DND-41 (cell line): ENCODE measurements at regions not wholly inside any gene's neighbourhood (a gene's known extent, or its start where the extent isn't known, plus 50 kb on each side); places are given as distances from the start of the nearest gene placed in this dataset.

ENCODE experiments used
- ATAC-seq: fragments of 200-7000 bp; cut with Tn5 transposase; 3 replicates; pipeline ENCODE4 v1.9.1; 2021; ENCODE audit warnings: low read depth; ENCODE audit not compliant: insufficient read depth
- DNase-seq: peaks from one replicate; pipeline ENCODE4 v3.0.0-alpha.2; 2020
- H2AFZ ChIP-seq: 2 replicates; pipeline ENCODE4 v1.6.0; 2012; ENCODE audit warnings: low read depth, low read length
- H3K27ac ChIP-seq: 2 replicates; pipeline ENCODE4 v1.5.1; 2012; ENCODE audit warnings: low read length, inconsistent platforms
- H3K27me3 ChIP-seq: fragments of 200-600 bp; sonication (generic); 2 replicates; pipeline ENCODE4 v1.6.0; 2012; ENCODE audit warnings: low read length, mild to moderate bottlenecking, inconsistent platforms; ENCODE audit not compliant: insufficient read depth, poor library complexity
- H3K36me3 ChIP-seq: 2 replicates; pipeline ENCODE4 v1.5.1; 2012; ENCODE audit warnings: low read length, inconsistent platforms; ENCODE audit not compliant: insufficient read depth
- H3K4me1 ChIP-seq: 2 replicates; pipeline ENCODE4 v1.5.1; 2012; ENCODE audit warnings: mild to moderate bottlenecking, low read length; ENCODE audit not compliant: insufficient read depth
- H3K4me2 ChIP-seq: 2 replicates; pipeline ENCODE4 v1.6.0; 2012; ENCODE audit warnings: mild to moderate bottlenecking, moderate library complexity, low read length, inconsistent platforms; ENCODE audit not compliant: insufficient read depth
- H3K4me3 ChIP-seq, 2 experiments: fragments of 200-600 bp in 1 of 2; shearing (Covaris generic) in 1 of 2; 2 replicates each; pipeline ENCODE4 v1.5.1; 2012 to 2016; ENCODE audit warnings: inconsistent platforms in 2 of 2, low read length in 2 of 2, mild to moderate bottlenecking in 2 of 2, low read depth in 1 of 2, moderate library complexity in 1 of 2
- H3K79me2 ChIP-seq: 2 replicates; pipeline ENCODE4 v1.6.0; 2012; ENCODE audit warnings: low read length, inconsistent platforms; ENCODE audit not compliant: insufficient read depth
- H3K9ac ChIP-seq: 2 replicates; pipeline ENCODE4 v1.6.0; 2012; ENCODE audit warnings: low read depth, mild to moderate bottlenecking, inconsistent platforms, low read length, moderate library complexity
- H3K9me3 ChIP-seq: 2 replicates; pipeline ENCODE4 v1.5.1; 2012; ENCODE audit warnings: low read length, moderate library complexity, mild to moderate bottlenecking, inconsistent platforms; ENCODE audit not compliant: insufficient read depth, severe bottlenecking
- H4K20me1 ChIP-seq: 2 replicates; pipeline ENCODE4 v1.6.0; 2012; ENCODE audit warnings: low read length; ENCODE audit not compliant: insufficient read depth
- EZH2 ChIP-seq: IDR thresholded peaks from 3 replicates; pipeline ENCODE4 v1.6.1; 2012; ENCODE audit warnings: borderline replicate concordance, low read depth, mild to moderate bottlenecking, moderate library complexity, low read length, inconsistent platforms; ENCODE audit not compliant: severe bottlenecking
- TF ChIP-seq, protein P1 (sequence below): IDR thresholded peaks from 2 replicates; pipeline ENCODE4 v1.5.1; 2012; ENCODE audit warnings: borderline replicate concordance, low read length, moderate library complexity, mild to moderate bottlenecking; ENCODE audit not compliant: poor library complexity, severe bottlenecking; ENCODE audit errors: extremely low read depth

DNA sequence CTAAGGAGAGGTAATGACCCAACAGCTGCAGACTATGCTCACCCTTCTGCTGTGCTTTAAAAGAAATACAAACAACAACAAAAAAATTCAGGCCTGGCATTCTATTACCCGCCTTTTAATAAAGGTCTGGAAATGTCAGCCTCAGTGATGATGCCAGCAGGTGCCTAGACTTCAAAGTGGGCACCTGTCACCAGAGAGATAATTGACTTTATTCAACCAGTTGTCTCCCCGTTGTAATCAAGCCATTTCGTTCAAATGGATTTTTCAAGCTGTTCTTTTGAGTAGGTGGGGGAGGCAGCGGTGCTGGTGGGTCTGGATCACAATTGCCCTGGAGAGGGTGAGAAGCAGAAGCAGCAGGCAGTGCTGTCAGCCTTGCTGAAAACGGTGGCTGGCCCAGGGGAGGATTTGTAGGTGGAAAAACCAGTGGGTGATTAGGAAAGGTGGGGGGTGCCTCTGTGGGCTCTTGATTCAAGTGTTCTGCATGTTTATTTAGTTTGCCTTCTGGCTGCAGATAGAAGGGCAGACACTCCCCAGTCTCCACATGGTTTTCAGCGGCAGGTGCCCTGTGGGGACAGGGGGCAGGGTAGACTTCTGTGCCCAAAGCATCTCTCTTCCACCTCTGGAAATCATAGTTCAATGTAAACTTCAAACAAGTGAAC lies 300.2 kb upstream of the SLCO3A1 start:
- DNase-seq = no peak
- TF ChIP-seq, protein P1, sequence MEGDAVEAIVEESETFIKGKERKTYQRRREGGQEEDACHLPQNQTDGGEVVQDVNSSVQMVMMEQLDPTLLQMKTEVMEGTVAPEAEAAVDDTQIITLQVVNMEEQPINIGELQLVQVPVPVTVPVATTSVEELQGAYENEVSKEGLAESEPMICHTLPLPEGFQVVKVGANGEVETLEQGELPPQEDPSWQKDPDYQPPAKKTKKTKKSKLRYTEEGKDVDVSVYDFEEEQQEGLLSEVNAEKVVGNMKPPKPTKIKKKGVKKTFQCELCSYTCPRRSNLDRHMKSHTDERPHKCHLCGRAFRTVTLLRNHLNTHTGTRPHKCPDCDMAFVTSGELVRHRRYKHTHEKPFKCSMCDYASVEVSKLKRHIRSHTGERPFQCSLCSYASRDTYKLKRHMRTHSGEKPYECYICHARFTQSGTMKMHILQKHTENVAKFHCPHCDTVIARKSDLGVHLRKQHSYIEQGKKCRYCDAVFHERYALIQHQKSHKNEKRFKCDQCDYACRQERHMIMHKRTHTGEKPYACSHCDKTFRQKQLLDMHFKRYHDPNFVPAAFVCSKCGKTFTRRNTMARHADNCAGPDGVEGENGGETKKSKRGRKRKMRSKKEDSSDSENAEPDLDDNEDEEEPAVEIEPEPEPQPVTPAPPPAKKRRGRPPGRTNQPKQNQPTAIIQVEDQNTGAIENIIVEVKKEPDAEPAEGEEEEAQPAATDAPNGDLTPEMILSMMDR = no peak

GRCh38 chr15:91555312-91555711 lies 298.2 kb upstream of the SLCO3A1 start:
- Histone ChIP-seq H3K27ac (no peak overlapping the region), H4K20me1 (no peaks in the 10 kb centered on the region), H3K27me3 (no peaks in the 10 kb centered on the region), H3K9ac (no peak overlapping the region), H3K9me3 (no peaks in the 10 kb centered on the region), H3K4me1 (no peaks in the 10 kb centered on the region), H3K79me2 (no peaks in the 10 kb centered on the region), H2AFZ (no peak overlapping the region), H3K4me2 (no peak overlapping the region), H3K4me3 (no peak overlapping the region), H3K36me3 (no peaks in the 10 kb centered on the region)
- DNase-seq = no peak
- ATAC-seq = no peak
- TF ChIP-seq EZH2 = no peak
- TF ChIP-seq, protein P1 = no peak

More for the DNA sequence above, 300.2 kb upstream of the SLCO3A1 start:
- Histone ChIP-seq H3K9me3 (no peaks in the 10 kb centered on the region), H3K36me3 (no peaks in the 10 kb centered on the region), H3K4me3 (no peak overlapping the region), H3K27ac (no peak overlapping the region), H3K4me2 (no peak overlapping the region), H2AFZ (no peak overlapping the region), H3K9ac (no peak overlapping the region), H3K79me2 (no peaks in the 10 kb centered on the region), H3K27me3 (no peaks in the 10 kb centered on the region), H3K4me1 (no peaks in the 10 kb centered on the region), H4K20me1 (no peaks in the 10 kb centered on the region)
- ATAC-seq = no peak

GRCh38 chr15:91556926-91557325 lies 296.6 kb upstream of the SLCO3A1 start:
- DNase-seq (no peak), ATAC-seq (no peak)
- H3K27me3 ChIP-seq = no peaks in the 10 kb centered on the region
- H3K9ac ChIP-seq = no peak overlapping the region
- H3K4me1 ChIP-seq = no peaks in the 10 kb centered on the region
- H3K79me2 ChIP-seq = no peaks in the 10 kb centered on the region
- no peak overlapping the region for H2AFZ ChIP-seq
- H3K9me3 ChIP-seq = no peaks in the 10 kb centered on the region
- no peak overlapping the region for H3K4me3 ChIP-seq
- TF ChIP-seq, protein P1 = no peak
- no peak for TF ChIP-seq EZH2
- no peaks in the 10 kb centered on the region for H4K20me1 ChIP-seq
- H3K27ac ChIP-seq = no peak overlapping the region
- no peak overlapping the region for H3K4me2 ChIP-seq
- H3K36me3 ChIP-seq = no peaks in the 10 kb centered on the region
